ENCODE measurements at regions not wholly inside any gene's neighbourhood (a gene's known extent, or its start where the extent isn't known, plus 50 kb on each side); places are given as distances from the start of the nearest gene placed in this dataset.
A peak's percentile ranks its signal among the peaks of the same experiment; 100 is the strongest.

DNA sequence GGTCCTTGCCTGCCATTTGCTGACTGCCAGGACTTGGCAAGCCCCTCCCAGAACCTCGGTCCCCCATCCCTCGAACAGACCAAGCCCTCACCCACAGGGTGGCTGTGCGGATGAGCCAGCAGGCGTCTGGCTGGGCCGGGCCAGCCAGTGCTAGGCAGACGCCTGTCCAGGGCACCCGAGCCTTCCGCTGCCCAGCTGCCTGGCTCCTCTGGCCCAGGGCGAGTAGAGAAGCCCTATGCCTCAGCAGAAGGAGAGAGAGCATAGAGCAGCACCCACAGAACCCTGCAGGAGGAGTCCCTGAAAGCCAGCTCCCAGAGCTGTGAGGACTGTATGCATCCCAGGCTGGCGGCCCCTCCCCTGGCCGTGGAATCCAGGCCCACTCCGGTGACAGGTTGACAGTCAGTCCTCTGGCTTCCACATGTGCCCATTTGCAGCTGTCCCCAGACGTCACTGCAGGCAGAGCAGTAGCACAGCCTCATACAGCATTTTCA lies 62.1 kb upstream of the GLI2 start:
- H3K27me3 ChIP-seq: peaks cover 3% of the 10 kb centered on the region
- no peak for TF ChIP-seq POLR2A (IDR thresholded peaks at IDR 0.05)
- TF ChIP-seq, protein P1, sequence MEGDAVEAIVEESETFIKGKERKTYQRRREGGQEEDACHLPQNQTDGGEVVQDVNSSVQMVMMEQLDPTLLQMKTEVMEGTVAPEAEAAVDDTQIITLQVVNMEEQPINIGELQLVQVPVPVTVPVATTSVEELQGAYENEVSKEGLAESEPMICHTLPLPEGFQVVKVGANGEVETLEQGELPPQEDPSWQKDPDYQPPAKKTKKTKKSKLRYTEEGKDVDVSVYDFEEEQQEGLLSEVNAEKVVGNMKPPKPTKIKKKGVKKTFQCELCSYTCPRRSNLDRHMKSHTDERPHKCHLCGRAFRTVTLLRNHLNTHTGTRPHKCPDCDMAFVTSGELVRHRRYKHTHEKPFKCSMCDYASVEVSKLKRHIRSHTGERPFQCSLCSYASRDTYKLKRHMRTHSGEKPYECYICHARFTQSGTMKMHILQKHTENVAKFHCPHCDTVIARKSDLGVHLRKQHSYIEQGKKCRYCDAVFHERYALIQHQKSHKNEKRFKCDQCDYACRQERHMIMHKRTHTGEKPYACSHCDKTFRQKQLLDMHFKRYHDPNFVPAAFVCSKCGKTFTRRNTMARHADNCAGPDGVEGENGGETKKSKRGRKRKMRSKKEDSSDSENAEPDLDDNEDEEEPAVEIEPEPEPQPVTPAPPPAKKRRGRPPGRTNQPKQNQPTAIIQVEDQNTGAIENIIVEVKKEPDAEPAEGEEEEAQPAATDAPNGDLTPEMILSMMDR (IDR thresholded peaks at IDR 0.05): no peak
- intact Hi-C loops (cut with DNase I): loop anchor here in 1 of 2 donors (10.0 kb wide), 1 partner anchor 139 kb away; no protein-coding TSS in a partner anchor

DNA sequence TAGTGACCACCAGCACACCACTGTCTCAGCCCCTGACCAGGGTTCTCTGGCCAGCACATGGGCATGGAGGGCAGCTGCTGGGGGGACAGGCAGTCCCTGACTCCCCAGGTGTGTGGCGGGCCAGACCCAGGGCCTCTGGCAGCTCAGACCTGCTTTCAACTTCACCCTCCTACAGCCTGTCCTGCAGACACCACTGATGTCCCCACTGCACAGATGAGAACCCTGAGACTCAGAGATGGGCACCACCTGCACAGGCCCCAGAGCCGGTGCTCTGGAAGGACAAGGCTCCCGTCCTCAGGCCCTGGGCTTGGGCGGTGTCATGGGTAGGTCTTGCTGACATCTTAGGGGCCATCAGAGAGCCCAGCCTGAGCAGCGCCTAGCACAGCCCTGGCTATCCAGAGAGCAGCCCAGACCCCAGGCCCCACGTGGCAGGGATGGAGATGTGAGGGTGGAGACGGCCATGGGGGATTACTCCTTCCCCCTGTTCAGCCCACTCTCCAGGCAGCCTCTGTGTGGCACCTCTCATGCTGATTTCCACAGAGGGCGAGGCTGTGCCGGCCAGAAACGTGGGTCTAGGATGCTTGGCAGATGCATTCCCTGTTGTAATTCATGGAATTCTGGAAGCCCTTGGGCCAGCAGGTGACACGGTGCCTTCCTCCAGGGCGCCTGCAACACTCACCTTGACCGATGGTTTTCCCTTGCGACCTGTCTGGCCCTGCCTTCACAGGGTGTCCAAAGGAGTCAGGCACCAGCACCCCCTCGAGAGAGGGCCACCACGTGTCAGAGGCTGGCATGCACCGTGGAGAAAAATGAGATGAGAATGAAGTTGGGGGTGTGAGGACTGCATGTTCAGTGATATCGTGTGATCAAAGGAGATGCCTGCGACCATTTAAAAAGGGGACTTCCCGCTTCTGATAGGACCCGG lies 61.2 kb upstream of the GLI2 start:
- Histone ChIP-seq H3K9me3 (replicated peaks in 1 of 3) (no peaks in the 10 kb centered on the region), H3K27me3 (peaks cover 2% of the 10 kb centered on the region), H3K27ac (no peak overlapping the region), H3K4me1 (replicated peaks in 1 of 2) (no peaks in the 10 kb centered on the region), H3K36me3 (replicated peaks in 1 of 2) (no peaks in the 10 kb centered on the region), H3K4me3 (no peak overlapping the region)
- DNase-seq: peak in 1 of 7 donors; percentile 23
- no peak for TF ChIP-seq POLR2A (IDR thresholded peaks at IDR 0.05)
- TF ChIP-seq, protein P1 (IDR thresholded peaks at IDR 0.05): no peak
- intact Hi-C loops (cut with DNase I): loop anchor here (5.0 to 10.0 kb wide), 3 partner anchors 122 to 327 kb away; partner anchors contain the start of gene INHBB (in 1 of the 2)
- 77 to 91% (median 84%) methylated on average over 17 to 21 of the region's 21 CpGs for WGBS, 4 donors

More for the DNA sequence above, 62.1 kb upstream of the GLI2 start:
- H3K4me3 ChIP-seq: no peak overlapping the region
- H3K36me3 ChIP-seq (replicated peaks in 1 of 2): no peaks in the 10 kb centered on the region
- H3K27ac ChIP-seq: no peak overlapping the region
- no peak for DNase-seq
- H3K9me3 ChIP-seq (replicated peaks in 1 of 3): no peaks in the 10 kb centered on the region
- WGBS, 4 donors: 82 to 84% (median 84%) methylated on average over 3 to 13 of the region's 13 CpGs
- H3K4me1 ChIP-seq (replicated peaks in 1 of 2): no peaks in the 10 kb centered on the region

DNA sequence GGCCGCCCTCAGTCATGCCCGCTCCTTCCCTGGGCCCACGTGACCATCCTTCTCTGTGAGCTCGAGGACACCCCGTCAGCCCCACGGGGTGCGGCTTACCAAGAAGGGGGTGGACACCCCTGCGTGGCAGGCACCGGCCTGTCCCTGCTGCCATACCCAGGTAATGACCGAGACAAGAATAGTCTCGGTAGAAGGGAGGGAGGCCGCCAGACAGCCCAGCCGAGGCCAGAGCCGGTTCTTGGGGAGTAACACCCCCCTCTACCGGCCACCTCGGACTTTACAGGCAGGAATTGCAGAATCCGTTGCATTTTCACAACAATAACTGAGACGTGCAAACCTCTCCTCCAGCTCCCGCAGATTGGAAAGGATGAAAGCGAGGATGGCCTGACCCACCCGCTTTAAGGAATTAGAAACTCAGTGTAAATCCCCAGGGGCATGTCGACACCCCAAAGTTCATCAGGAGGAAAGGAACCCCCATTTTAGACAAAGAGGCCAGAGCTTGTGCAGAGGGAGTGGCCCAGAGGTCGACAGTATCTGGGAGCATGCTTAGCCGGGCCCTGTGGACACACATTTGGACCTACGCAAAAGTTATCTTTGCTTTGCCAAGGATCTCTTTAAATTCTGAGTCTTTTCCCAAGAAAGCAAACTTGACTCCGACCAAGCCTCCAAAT lies 60.1 kb upstream of the GLI2 start:
- no peak overlapping the region for H3K27ac ChIP-seq
- WGBS, 4 donors: 37 to 60% (median 40%) methylated on average over 7 to 26 of the region's 26 CpGs
- intact Hi-C loops (cut with DNase I): loop anchor here (5.0 to 10.0 kb wide), 3 partner anchors 123 to 328 kb away; partner anchors contain the start of gene INHBB (in 1 of the 2)
- TF ChIP-seq POLR2A (IDR thresholded peaks at IDR 0.05): no peak
- TF ChIP-seq, protein P1 (IDR thresholded peaks at IDR 0.05): peak; percentile 64 to 86 (median 73)
- H3K4me1 ChIP-seq (replicated peaks in 1 of 2): no peaks in the 10 kb centered on the region
- no peaks in the 10 kb centered on the region for H3K36me3 ChIP-seq (replicated peaks in 1 of 2)
- peaks cover 3% of the 10 kb centered on the region for H3K27me3 ChIP-seq
- H3K4me3 ChIP-seq: no peak overlapping the region
- peak; percentile 40 to 81 (median 71) for DNase-seq
- no peaks in the 10 kb centered on the region for H3K9me3 ChIP-seq (replicated peaks in 1 of 3)

DNA sequence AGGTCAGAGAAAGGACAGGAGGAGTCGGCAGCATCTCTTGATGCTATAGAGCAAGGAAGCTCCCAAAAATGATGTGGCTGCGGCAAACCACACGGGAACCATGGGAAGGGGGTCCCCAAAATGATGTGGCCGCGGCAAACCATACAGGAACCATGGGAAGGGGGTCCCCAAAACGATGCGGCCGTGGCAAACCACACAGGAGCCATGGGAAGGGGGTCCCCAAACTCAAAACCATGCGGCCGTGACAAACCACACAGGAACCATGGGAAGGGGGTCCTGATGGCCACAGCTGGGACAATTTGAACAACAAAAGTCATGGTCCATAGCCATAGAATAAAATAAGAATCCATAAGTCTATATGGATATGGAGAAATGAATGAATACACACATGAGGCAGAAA lies 58.4 kb upstream of the GLI2 start:
- intact Hi-C loops (cut with DNase I): loop anchor here (5.0 to 10.0 kb wide), 3 partner anchors 125 to 330 kb away; partner anchors contain the start of gene INHBB (in 1 of the 2)
- TF ChIP-seq, protein P1 (IDR thresholded peaks at IDR 0.05): no peak
- no peak for TF ChIP-seq POLR2A (IDR thresholded peaks at IDR 0.05)
- Histone ChIP-seq H3K4me1 (replicated peaks in 1 of 2) (no peaks in the 10 kb centered on the region), H3K4me3 (no peak overlapping the region), H3K27me3 (peaks cover 3% of the 10 kb centered on the region), H3K9me3 (replicated peaks in 1 of 3) (no peaks in the 10 kb centered on the region), H3K36me3 (replicated peaks in 1 of 2) (no peaks in the 10 kb centered on the region), H3K27ac (no peak overlapping the region)
- DNase-seq: no peak
- 71 to 84% (median 83%) methylated on average over 10 of the region's 10 CpGs for WGBS, 4 donors
